ENCODE measurements at regions not wholly inside any gene's neighbourhood (a gene's known extent, or its start where the extent isn't known, plus 50 kb on each side); places are given as distances from the start of the nearest gene placed in this dataset.
"Not testable (repeated sequence)": the region's sequence is repeated elsewhere in the genome, so short reads cannot be mapped to it uniquely, and the experiment has no call there.

DNA sequence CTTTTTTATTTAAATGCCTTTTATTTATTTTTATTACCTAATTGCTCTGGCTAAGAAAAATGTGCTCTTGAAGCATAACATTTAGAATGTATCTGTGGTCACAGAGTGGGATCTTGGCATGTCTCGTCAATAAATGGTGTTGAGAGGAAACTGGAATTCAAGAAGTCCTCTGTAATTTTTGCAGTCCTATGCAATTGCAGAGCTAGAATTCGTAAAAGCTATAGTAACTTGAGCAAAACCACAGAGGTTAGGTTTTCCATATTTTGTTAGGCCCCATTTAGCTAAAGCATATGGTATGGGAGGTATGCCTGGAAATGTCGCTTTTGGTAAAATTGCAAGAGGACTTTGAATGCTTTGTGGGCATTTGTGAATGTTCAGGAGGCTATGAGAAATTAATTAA, 466.7 kb upstream of the NFIA start:
- no peaks in the 10 kb centered on the region for H3K27me3 ChIP-seq (ENCODE audit: insufficient read depth, low read length)
- H3K9ac ChIP-seq (ENCODE audit: low read depth, low read length): no peak overlapping the region
- H3K36me3 ChIP-seq (ENCODE audit: insufficient read depth, low read depth, low read length): no peaks in the 10 kb centered on the region
- H3K4me3 ChIP-seq (ENCODE audit: low read length): no peak overlapping the region
- no peaks in the 10 kb centered on the region for H3K4me1 ChIP-seq (ENCODE audit: insufficient read depth, low read length)
- no peaks in the 10 kb centered on the region for H3K9me3 ChIP-seq (ENCODE audit: insufficient read depth, low read depth, low read length)
- H3K27ac ChIP-seq (ENCODE audit: low read length): no peak overlapping the region

DNA sequence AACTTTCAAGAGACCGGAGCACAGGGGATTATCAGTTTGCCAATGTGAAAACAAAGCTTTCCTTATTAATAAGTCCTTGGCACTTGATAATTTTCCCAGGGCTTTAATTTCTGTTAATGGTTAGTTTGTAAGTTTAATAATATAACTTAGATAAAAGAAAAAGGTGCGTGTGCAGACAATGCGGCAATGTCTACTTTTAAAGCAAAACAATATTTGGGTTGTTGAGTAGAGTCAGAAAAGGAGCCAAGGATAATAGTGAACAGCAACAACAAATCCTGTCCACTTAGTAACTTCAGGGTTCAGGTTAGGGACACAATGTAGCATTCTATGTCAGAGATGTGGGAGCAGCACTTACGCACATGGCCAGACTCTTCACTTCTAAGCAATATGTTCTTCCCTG, 469.6 kb upstream of the NFIA start:
- H3K36me3 ChIP-seq (ENCODE audit: insufficient read depth, low read depth, low read length): no peaks in the 10 kb centered on the region
- H3K4me1 ChIP-seq (ENCODE audit: insufficient read depth, low read length): no peaks in the 10 kb centered on the region
- no peaks in the 10 kb centered on the region for H3K27me3 ChIP-seq (ENCODE audit: insufficient read depth, low read length)
- no peak overlapping the region for H3K9ac ChIP-seq (ENCODE audit: low read depth, low read length)
- H3K27ac ChIP-seq (ENCODE audit: low read length): no peak overlapping the region
- H3K4me3 ChIP-seq (ENCODE audit: low read length): no peak overlapping the region
- H3K9me3 ChIP-seq (ENCODE audit: insufficient read depth, low read depth, low read length): no peaks in the 10 kb centered on the region

DNA sequence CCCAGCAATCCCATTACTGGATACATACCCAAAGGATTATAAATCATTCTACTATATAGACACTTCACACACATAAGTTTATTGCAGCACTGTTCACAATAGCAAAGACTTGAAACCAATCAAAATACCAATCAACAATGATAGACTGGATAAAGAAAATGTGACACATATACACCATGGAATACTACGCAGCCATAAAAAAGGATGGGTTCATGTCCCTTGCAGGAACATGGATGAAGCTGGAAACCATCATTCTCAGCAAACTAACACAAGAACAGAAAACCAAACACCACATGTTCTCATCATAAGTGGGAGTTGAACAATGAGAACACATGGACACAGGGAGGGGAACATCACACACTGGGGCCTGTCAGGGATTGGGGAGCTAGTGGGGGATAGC, 475.4 kb upstream of the NFIA start:
- not testable (repeated sequence) for H3K9ac ChIP-seq (ENCODE audit: low read depth, low read length); H3K4me3 ChIP-seq (ENCODE audit: low read length); H3K4me1 ChIP-seq (ENCODE audit: insufficient read depth, low read length); H3K36me3 ChIP-seq (ENCODE audit: insufficient read depth, low read depth, low read length); H3K27me3 ChIP-seq (ENCODE audit: insufficient read depth, low read length); H3K27ac ChIP-seq (ENCODE audit: low read length); H3K9me3 ChIP-seq (ENCODE audit: insufficient read depth, low read depth, low read length)

DNA sequence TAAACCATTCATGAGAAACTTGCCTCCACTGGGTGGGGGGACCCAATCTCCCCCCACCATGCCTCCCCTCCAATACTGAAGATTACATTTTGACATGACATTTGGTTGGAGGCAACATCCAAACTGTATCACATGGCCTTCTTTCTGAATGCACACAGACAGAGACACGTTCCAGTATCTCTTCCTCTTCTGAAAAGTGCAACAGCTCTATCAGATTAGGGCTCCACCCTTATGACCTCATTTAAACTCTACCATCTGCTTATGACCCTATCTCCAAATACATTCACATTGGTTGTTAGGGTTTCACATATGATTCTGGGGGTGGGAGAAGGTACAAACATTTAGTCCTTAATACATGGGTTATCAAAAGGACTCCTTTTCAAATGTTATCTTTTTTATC, 481.8 kb upstream of the NFIA start:
- Histone ChIP-seq H3K27me3 (ENCODE audit: insufficient read depth, low read length) (no peaks in the 10 kb centered on the region), H3K4me3 (ENCODE audit: low read length) (no peak overlapping the region), H3K36me3 (ENCODE audit: insufficient read depth, low read depth, low read length) (no peaks in the 10 kb centered on the region), H3K27ac (ENCODE audit: low read length) (no peak overlapping the region), H3K4me1 (ENCODE audit: insufficient read depth, low read length) (no peaks in the 10 kb centered on the region), H3K9me3 (ENCODE audit: insufficient read depth, low read depth, low read length) (peaks cover 6% of the 10 kb centered on the region; the same call in 1 of the 2 replicates), H3K9ac (ENCODE audit: low read depth, low read length) (no peak overlapping the region)

DNA sequence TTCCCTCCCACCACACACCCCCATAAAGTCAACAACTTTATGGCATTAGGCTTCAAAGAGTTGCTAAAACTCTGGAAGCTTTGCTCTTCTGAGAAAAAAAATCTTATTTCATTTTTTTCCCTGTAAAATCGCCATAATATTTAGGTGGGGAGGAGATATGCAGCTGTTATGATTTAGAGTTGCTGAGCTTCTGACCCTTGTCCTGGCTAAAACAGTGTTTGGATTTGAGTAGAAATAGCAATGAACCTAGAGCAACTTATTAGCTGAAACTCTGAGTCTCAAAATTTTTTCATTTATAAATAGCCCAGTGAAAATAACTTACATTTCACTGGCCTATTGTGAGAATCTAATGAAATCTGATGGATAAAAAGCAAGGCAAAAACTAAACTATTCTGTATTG, 482.8 kb upstream of the NFIA start:
- no peak overlapping the region for H3K4me3 ChIP-seq (ENCODE audit: low read length)
- no peak overlapping the region for H3K27ac ChIP-seq (ENCODE audit: low read length)
- H3K9me3 ChIP-seq (ENCODE audit: insufficient read depth, low read depth, low read length): peaks cover 6% of the 10 kb centered on the region; the same call in 1 of the 2 replicates
- no peaks in the 10 kb centered on the region for H3K36me3 ChIP-seq (ENCODE audit: insufficient read depth, low read depth, low read length)
- no peaks in the 10 kb centered on the region for H3K27me3 ChIP-seq (ENCODE audit: insufficient read depth, low read length)
- H3K4me1 ChIP-seq (ENCODE audit: insufficient read depth, low read length): no peaks in the 10 kb centered on the region
- no peak overlapping the region for H3K9ac ChIP-seq (ENCODE audit: low read depth, low read length)

DNA sequence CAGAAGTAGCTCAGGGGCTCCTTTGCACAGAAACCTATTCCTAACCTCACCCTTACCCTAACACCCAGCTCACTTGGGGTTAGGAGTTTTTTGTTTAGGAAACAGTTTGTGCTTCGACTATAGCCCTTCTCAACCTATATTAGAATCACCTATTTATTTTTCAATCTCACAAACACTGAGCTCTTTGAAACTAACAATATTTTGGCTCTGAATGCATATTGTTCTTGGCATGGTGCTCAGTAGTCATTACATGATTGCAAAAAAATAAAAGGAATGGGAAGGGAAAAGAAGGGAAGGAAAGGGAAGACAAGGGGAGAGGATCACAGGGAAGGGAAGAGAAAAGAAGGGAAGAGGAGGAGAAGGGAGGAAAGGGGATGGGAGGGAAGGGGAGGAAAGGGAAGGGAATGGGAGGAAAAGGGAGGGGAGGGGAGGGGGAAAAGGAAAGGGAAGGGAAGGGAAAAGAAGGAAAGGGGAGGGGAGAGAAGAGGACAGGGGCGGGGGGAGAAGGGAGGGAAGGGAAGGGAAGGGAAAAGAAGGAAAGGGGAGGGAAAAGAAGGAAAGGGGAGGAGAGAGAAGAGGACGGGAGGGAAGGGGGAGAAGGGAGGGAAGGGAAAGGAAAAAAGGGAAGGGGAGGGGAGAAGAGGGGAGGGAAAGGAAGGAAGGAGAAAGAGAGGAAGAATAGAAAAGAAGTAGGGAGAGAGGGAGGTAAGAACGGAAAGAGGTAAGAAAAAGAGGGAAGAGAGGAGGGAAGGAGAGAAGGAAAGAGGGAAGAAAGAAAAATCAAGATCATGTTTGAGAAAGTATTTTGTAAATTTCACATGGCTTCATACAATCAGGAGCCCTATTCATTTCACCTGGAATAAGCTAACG, 484.1 kb upstream of the NFIA start:
- Histone ChIP-seq H3K27me3 (ENCODE audit: insufficient read depth, low read length) (no peaks in the 10 kb centered on the region), H3K9ac (ENCODE audit: low read depth, low read length) (no peak overlapping the region), H3K4me3 (ENCODE audit: low read length) (no peak overlapping the region), H3K9me3 (ENCODE audit: insufficient read depth, low read depth, low read length) (peaks cover 6% of the 10 kb centered on the region; the same call in 1 of the 2 replicates), H3K4me1 (ENCODE audit: insufficient read depth, low read length) (no peaks in the 10 kb centered on the region), H3K27ac (ENCODE audit: low read length) (no peak overlapping the region), H3K36me3 (ENCODE audit: insufficient read depth, low read depth, low read length) (no peaks in the 10 kb centered on the region)

DNA sequence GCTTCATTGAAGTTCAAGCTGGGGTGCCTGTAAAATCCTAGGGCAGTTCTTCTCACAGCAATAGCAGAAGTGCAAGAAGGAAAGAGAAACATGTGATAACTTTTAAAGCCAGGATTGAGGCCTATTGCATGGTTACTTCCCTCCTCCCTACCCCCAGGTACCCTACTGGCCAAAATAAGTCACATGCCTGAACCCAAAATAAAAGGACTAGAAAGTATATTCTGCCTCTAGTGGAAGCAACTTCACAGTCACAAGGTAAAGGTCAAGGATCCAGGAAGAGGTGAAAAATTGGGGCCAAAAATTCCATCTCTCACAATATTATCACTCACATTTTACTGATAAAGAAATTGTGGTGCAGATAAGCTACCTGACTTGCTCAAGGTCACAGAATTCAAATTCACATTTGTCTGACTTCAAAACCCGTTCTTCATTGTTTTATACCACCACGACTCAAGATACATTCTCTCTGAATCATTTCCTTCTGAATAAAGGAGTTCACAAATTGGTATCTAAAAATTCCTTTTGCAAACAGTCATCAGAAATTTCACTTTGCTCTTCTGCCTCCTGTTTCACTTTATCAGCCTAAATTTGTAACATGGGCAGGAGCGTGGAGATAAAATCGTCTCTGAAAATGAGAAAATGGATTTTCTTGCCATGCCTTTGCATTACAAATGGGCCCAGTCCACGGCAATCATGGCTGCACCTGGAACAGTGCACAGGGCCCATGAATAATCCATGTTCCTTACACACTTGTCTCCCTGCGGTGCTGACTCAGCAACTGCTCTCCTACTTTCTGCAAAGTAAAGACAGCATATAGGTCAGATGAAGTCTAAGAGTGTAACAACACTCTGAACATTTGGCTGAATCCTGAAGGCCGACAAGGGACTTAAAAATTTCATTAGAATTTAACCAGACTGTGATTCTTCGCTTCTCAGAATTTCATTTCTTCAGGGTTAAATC, 485.3 kb upstream of the NFIA start:
- no peaks in the 10 kb centered on the region for H3K27me3 ChIP-seq (ENCODE audit: insufficient read depth, low read length)
- H3K36me3 ChIP-seq (ENCODE audit: insufficient read depth, low read depth, low read length): no peaks in the 10 kb centered on the region
- H3K4me1 ChIP-seq (ENCODE audit: insufficient read depth, low read length): no peaks in the 10 kb centered on the region
- H3K9me3 ChIP-seq (ENCODE audit: insufficient read depth, low read depth, low read length): peaks cover 6% of the 10 kb centered on the region; the same call in 1 of the 2 replicates
- H3K9ac ChIP-seq (ENCODE audit: low read depth, low read length): no peak overlapping the region
- no peak overlapping the region for H3K27ac ChIP-seq (ENCODE audit: low read length)
- no peak overlapping the region for H3K4me3 ChIP-seq (ENCODE audit: low read length)

DNA sequence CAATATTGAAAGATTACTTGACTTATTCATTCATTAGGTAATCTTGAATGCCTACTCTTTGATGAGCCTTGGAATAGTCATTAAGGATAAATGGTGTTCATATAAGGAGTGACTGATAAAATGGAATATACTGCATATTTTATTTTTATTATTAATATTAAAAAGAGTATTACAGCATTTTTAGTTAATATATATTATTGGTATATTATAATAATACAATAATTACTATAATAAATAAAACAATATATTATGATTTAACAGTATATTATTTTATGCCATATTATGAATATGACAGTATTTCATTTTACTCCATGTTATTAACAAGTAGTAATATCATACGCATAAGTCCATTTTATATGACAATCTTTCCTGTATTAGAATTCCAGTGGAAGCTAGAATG, 490.8 kb upstream of the NFIA start:
- Histone ChIP-seq H3K9ac (ENCODE audit: low read depth, low read length) (no peak overlapping the region), H3K27me3 (ENCODE audit: insufficient read depth, low read length) (no peaks in the 10 kb centered on the region), H3K4me3 (ENCODE audit: low read length) (no peak overlapping the region), H3K36me3 (ENCODE audit: insufficient read depth, low read depth, low read length) (no peaks in the 10 kb centered on the region), H3K9me3 (ENCODE audit: insufficient read depth, low read depth, low read length) (peaks cover 6% of the 10 kb centered on the region; the same call in 1 of the 2 replicates), H3K4me1 (ENCODE audit: insufficient read depth, low read length) (no peaks in the 10 kb centered on the region), H3K27ac (ENCODE audit: low read length) (no peak overlapping the region)

DNA sequence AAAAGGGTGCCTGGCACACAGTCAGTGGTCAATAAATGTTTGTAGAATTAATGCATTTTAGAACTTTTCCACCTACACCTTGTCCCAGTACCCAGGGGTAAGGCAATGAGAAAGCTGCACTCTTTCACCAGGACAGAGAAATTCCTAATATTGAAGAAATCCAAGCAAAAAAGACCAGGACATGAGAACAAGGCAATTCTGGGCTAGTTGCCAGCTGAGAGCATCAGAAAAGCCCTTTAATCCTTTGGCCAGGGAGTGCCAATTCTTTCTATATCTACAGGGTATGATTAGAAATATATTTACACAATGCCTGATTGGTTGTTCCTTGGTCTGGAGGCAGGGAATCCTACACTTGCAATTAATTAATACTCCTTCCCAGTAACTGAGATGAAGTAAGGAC, 492.4 kb upstream of the NFIA start:
- Histone ChIP-seq H3K27ac (ENCODE audit: low read length) (no peak overlapping the region), H3K4me3 (ENCODE audit: low read length) (no peak overlapping the region), H3K27me3 (ENCODE audit: insufficient read depth, low read length) (no peaks in the 10 kb centered on the region), H3K4me1 (ENCODE audit: insufficient read depth, low read length) (no peaks in the 10 kb centered on the region), H3K9me3 (ENCODE audit: insufficient read depth, low read depth, low read length) (0 out of 2 replicates have a peak, but pooled peaks cover 5% of the 10 kb centered on the region), H3K9ac (ENCODE audit: low read depth, low read length) (no peak overlapping the region), H3K36me3 (ENCODE audit: insufficient read depth, low read depth, low read length) (no peaks in the 10 kb centered on the region)

DNA sequence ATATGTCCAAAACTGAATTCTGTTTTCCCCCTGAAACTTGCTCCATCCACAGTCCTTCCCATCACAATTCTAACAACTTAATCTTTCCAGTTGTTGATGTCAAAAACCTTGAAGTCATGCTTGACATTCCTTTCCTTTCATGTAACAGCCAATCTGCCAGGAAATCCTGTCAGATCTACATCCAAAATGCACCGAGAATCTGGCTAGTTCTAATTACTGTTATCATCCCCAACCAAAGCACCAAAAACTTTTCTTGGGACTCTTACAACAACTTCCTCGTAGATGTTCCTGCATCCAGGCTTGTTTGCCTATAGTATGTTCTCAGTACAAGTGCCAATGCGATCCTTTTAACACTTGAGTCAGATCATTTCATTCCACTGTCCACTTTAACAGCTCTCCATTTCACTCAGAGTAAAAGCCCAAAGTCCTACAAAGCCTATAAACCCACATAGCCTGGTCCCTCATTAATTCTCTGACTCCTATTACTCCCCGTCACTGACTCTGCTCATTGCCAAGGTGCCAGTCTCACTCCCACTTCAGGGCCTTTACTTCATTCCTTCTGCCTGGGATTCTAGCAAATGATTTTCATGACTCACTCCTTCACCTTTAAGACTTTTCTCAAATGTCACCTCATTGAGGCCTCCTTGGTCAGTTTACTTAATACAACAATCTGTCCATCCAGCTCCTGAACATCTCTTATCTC, 493.2 kb upstream of the NFIA start:
- Histone ChIP-seq H3K27me3 (ENCODE audit: insufficient read depth, low read length) (no peaks in the 10 kb centered on the region), H3K9me3 (ENCODE audit: insufficient read depth, low read depth, low read length) (peaks cover 12% of the 10 kb centered on the region; the same call in 1 of the 2 replicates), H3K9ac (ENCODE audit: low read depth, low read length) (no peak overlapping the region), H3K4me3 (ENCODE audit: low read length) (no peak overlapping the region), H3K36me3 (ENCODE audit: insufficient read depth, low read depth, low read length) (no peaks in the 10 kb centered on the region), H3K27ac (ENCODE audit: low read length) (no peak overlapping the region), H3K4me1 (ENCODE audit: insufficient read depth, low read length) (no peaks in the 10 kb centered on the region)

DNA sequence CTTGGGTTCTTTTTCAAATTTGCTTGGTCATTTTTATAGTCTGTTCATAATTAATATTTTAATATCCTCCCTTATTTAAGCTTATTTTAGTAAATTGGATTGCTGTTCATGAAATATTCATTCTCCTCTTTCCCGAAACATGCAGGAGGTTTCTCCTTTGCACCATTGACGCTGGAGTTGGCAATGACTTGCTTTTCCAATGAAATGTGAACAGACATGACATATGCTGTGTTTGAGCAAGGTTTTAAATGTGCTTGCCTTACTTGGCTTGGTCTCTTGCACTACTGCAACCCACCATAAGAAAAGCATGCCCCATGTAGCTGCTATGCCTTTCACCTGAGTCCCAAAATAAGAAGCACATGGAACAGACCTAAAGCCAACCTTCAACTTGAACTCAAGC, 498.0 kb upstream of the NFIA start:
- Histone ChIP-seq H3K27me3 (ENCODE audit: insufficient read depth, low read length) (no peaks in the 10 kb centered on the region), H3K9me3 (ENCODE audit: insufficient read depth, low read depth, low read length) (peaks cover 30% of the 10 kb centered on the region), H3K36me3 (ENCODE audit: insufficient read depth, low read depth, low read length) (no peaks in the 10 kb centered on the region), H3K4me3 (ENCODE audit: low read length) (no peak overlapping the region), H3K4me1 (ENCODE audit: insufficient read depth, low read length) (no peaks in the 10 kb centered on the region), H3K9ac (ENCODE audit: low read depth, low read length) (no peak overlapping the region), H3K27ac (ENCODE audit: low read length) (no peak overlapping the region)

Data from iPS-20b (cell line).